NCI-H1417 treated with DMSO at 0.1 percent for 48 hours (cell line): ENCODE measurements at regions not wholly inside any gene's neighbourhood (a gene's known extent, or its start where the extent isn't known, plus 50 kb on each side); places are given as distances from the start of the nearest gene placed in this dataset.

Experiments used
- DNase-seq: peaks from one replicate; lab custom pipeline; 2025; lab: John Stamatoyannopoulos, UW

GRCh38 chr13:39233519-39233918 lies 195.3 kb downstream of the NHLRC3 start:
- no peak for DNase-seq

- DNase-seq, result no peak
These were observed 206.4 kb downstream of the NHLRC3 start for GRCh38 chr13:39244561-39245230.

GRCh38 chr13:39245688-39246087 lies 207.4 kb downstream of the NHLRC3 start:
- DNase-seq, result peak; percentile 20

- DNase-seq, result no peak
These were observed 211.7 kb downstream of the NHLRC3 start for GRCh38 chr13:39249982-39250381.

- no peak for DNase-seq
These were observed 212.2 kb downstream of the NHLRC3 start for GRCh38 chr13:39250440-39250839.

- no peak for DNase-seq
These were observed 213.1 kb downstream of the NHLRC3 start for GRCh38 chr13:39251340-39251739.

- no peak for DNase-seq
These were observed 215.5 kb downstream of the NHLRC3 start for GRCh38 chr13:39253774-39254173.

GRCh38 chr13:39254601-39255000 lies 216.3 kb downstream of the NHLRC3 start:
- DNase-seq, result no peak

- no peak for DNase-seq
These were observed 219.4 kb downstream of the NHLRC3 start for GRCh38 chr13:39257642-39258041.

GRCh38 chr13:39259371-39260140 lies 221.3 kb downstream of the NHLRC3 start:
- DNase-seq, result no peak

GRCh38 chr13:39263033-39263432 lies 224.8 kb downstream of the NHLRC3 start:
- peak; percentile 29 for DNase-seq

- DNase-seq, result no peak
These were observed 225.3 kb downstream of the NHLRC3 start for GRCh38 chr13:39263531-39263930.

- no peak for DNase-seq
These were observed 228.2 kb downstream of the NHLRC3 start for GRCh38 chr13:39266426-39266825.

GRCh38 chr13:39268398-39268797 lies 230.1 kb downstream of the NHLRC3 start:
- DNase-seq, result no peak

GRCh38 chr13:39269004-39269403 lies 230.7 kb downstream of the NHLRC3 start:
- no peak for DNase-seq

GRCh38 chr13:39269411-39269810 lies 231.2 kb downstream of the NHLRC3 start:
- DNase-seq, result no peak

- DNase-seq, result no peak
These were observed 234.7 kb downstream of the NHLRC3 start for GRCh38 chr13:39272994-39273393.

- DNase-seq, result no peak
These were observed 235.9 kb downstream of the NHLRC3 start for GRCh38 chr13:39273953-39274738.

GRCh38 chr13:39274739-39275325 lies 236.6 kb downstream of the NHLRC3 start:
- DNase-seq, result no peak

- no peak for DNase-seq
These were observed 240.8 kb downstream of the NHLRC3 start for GRCh38 chr13:39279077-39279476.

GRCh38 chr13:39281539-39282150 lies 243.4 kb downstream of the NHLRC3 start:
- DNase-seq, result no peak

GRCh38 chr13:39282400-39282972 lies 244.2 kb downstream of the NHLRC3 start:
- DNase-seq, result no peak
